ENCODE measurements at regions not wholly inside any gene's neighbourhood (a gene's known extent, or its start where the extent isn't known, plus 50 kb on each side); places are given as distances from the start of the nearest gene placed in this dataset.

GRCh38 chr9:105842023-105842644, 147.8 kb downstream of the TMEM38B start:
- no peak for TF ChIP-seq POLR2A (IDR thresholded peaks at IDR 0.05)
- TF ChIP-seq, protein P1, sequence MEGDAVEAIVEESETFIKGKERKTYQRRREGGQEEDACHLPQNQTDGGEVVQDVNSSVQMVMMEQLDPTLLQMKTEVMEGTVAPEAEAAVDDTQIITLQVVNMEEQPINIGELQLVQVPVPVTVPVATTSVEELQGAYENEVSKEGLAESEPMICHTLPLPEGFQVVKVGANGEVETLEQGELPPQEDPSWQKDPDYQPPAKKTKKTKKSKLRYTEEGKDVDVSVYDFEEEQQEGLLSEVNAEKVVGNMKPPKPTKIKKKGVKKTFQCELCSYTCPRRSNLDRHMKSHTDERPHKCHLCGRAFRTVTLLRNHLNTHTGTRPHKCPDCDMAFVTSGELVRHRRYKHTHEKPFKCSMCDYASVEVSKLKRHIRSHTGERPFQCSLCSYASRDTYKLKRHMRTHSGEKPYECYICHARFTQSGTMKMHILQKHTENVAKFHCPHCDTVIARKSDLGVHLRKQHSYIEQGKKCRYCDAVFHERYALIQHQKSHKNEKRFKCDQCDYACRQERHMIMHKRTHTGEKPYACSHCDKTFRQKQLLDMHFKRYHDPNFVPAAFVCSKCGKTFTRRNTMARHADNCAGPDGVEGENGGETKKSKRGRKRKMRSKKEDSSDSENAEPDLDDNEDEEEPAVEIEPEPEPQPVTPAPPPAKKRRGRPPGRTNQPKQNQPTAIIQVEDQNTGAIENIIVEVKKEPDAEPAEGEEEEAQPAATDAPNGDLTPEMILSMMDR (IDR thresholded peaks at IDR 0.05) = peak in 4 of 5 experiments; percentile 23 to 61 (median 36)
